AG09319 (cell line): ENCODE measurements at regions not wholly inside any gene's neighbourhood (a gene's known extent, or its start where the extent isn't known, plus 50 kb on each side); places are given as distances from the start of the nearest gene placed in this dataset.

ENCODE experiments used
- DNase-seq: peaks from one replicate; pipeline ENCODE4 v3.0.0-alpha.2; 2010; ENCODE audit warnings: low read depth; ENCODE audit errors: extremely low read depth
- CTCF ChIP-seq: IDR thresholded peaks from 2 replicates; pipeline ENCODE4 v1.5.1; 2011; ENCODE audit warnings: low read depth, mild to moderate bottlenecking, inconsistent platforms, low read length, moderate library complexity

DNA sequence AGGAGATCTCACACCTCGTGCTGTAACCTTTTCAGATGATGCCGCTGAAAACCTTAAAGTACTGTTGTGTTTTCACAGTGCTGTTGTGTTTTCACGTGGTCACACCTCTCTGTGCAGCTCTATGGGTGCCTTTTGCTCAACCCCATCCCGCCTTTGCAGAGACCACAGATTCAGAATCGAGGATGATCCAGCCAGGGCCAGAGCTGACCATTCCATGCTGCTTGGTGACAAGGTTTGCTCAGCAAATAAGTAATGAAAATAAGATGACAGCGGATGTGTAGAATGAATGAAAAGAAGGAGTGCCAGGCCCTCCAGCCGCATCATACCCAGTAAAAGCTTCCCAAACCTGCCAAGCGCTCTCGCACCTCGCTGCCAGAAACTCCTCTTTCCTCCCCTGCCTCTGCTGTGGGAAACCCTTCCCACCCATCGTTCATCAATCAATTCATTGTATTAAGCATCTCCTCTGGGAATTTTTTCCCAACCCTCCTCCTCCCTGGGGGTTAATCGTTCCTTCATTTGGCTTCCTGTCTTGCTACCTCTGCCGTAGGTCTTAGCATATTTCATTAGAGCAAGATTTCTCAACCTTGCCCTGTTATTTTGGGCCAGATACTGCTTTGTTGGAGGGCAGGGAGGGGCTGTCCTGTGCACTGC, 93.4 kb upstream of the CRHR1 start:
- no peak for DNase-seq
- no peak for TF ChIP-seq CTCF

DNA sequence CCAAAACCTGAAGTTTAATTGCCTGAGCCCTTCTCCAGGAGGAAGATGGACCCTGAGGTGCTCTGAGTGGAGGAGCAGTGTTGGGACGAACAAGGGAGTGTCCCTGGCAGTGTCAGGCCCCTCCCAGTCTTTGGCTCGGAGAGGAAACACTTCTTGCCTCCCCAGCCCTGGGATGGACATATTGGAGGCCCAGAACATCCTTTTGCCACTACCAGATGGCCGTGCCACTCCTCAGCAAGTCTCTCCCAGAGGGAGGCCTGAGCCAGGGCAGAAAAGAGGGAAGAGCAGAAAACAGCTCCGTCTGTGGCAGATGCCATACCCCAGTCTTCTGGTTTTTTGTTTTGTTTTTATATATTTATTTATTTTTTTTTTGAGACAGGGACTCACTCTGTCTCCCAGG, 91.5 kb upstream of the CRHR1 start:
- no peak for TF ChIP-seq CTCF
- no peak for DNase-seq

DNA sequence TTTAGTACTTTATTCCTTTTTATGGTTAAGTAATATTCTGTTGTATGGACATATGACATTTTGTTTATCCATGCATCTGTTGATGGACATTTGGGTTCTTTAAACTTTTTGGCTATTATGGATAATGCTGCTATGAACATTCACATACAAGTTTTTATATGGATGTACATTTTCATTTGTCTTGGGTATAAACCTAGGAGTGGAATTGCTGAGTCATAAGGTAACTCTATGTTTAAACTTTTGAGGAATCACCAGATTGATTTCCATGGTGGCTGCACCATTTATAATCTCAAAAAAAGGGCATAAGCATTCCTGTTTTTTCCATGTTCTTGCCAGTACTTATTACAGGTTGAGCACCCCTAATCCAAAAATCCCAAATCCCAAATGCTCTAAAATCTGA, 90.3 kb upstream of the CRHR1 start:
- no peak for TF ChIP-seq CTCF
- DNase-seq, result no peak

DNA sequence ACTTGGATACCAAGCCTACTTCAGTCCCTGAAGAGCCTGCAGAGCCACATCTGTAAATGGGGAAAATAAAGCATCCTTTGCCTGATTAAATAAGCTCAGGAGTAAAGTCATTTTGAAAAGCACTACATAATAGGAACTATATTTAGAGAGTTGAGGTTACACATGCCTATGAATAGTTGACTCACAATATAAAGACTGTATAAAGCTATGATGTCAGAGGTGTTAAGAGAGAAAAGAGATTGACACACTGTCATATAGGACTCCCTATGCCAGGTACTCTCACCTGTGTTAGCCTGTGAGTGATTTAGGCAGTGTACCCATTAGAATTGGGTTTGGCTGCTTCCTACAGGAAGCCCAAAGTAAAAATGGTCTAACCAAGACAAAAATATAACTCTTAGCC, 87.7 kb upstream of the CRHR1 start:
- no peak for TF ChIP-seq CTCF
- DNase-seq, result no peak

- no peak for TF ChIP-seq CTCF
- no peak for DNase-seq
These were observed 87.0 kb upstream of the CRHR1 start for GRCh38 chr17:45697076-45697475.

DNA sequence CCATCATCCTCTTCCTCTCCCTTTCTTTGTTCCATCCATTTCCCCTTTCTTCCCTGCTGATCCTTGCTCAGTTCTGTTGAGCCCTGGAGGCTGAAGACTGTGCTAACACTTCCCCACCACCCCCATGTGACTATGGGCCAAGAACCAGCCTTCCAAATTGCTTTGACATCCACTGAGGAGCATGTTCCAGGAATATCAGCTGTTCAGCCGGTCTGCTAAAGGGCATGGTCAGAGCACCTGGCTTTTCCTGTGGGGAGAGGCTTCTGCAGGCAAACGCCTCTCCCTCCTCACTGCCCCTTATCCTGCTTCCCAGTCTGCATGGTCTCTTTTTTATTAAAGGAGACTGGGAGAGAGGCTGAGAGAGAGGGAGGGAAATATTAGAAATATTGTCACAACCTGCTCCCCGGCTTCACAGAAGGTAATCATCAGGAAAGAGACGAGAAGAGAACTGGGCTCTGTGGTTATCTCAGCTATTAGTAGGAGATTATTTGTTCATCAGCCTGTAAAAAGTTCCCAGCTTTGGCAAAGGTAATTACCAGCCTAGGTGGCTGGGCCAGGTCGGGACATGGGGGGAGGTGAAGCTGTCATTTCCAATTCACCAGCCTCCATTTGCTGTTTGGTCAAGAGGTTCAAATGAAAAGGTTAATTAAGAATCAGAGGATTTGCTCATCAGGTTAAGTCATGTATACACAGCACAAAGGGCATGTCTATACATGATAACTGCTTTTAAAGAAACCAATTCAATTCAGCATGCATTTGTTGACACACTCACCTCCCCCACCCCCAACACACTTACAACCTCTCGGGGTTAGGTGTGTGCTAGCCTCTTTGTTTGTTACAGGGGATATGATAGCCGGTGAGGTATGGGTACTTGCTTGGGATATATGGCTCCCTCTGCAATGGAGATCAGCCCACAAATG, 83.7 kb upstream of the CRHR1 start:
- no peak for DNase-seq
- no peak for TF ChIP-seq CTCF

GRCh38 chr17:45702666-45703266, 81.4 kb upstream of the CRHR1 start:
- no peak for DNase-seq
- no peak for TF ChIP-seq CTCF
